OCI-LY7 (cell line): ENCODE measurements at regions not wholly inside any gene's neighbourhood (a gene's known extent, or its start where the extent isn't known, plus 50 kb on each side); places are given as distances from the start of the nearest gene placed in this dataset.

Experiments
- EZH2phosphoT487 ChIP-seq: fragments of 200-600 bp; sonication (generic); IDR thresholded peaks from 2 replicates; pipeline ENCODE4 v1.6.1; 2018; ENCODE audit warnings: low read depth, borderline replicate concordance, mild to moderate bottlenecking, mixed run types, antibody characterized with exemption, low read length, moderate library complexity, mixed read lengths
- TF ChIP-seq, protein P1 (sequence below): fragments of 200-600 bp; sonication (generic); conservative IDR thresholded peaks from 2 replicates; pipeline ENCODE4 v1.5.1; 2014; ENCODE audit warnings: mild to moderate bottlenecking, antibody characterized with exemption, low read length, moderate library complexity, mixed read lengths

DNA sequence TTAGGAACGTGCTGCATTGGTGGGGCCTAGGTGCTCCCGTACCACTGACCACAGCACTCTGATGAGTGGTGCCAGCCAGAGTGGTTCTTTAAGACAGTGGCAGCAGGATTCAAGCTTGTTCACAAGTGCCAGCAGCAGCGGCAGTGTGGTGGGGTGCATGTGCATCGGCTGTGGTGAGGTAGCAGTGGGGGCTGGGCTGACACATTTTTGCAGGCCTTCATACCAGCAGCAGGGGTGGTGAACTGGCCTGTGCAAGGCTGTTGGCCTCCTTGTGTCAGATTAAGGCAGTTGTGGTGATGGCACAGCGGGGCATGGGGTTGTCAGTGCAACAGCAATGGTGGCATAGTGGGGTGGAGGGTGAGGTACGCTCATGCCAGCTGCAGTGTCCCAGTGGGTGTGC, 131.4 kb downstream of the PABPC4L start:
- TF ChIP-seq, protein P1, sequence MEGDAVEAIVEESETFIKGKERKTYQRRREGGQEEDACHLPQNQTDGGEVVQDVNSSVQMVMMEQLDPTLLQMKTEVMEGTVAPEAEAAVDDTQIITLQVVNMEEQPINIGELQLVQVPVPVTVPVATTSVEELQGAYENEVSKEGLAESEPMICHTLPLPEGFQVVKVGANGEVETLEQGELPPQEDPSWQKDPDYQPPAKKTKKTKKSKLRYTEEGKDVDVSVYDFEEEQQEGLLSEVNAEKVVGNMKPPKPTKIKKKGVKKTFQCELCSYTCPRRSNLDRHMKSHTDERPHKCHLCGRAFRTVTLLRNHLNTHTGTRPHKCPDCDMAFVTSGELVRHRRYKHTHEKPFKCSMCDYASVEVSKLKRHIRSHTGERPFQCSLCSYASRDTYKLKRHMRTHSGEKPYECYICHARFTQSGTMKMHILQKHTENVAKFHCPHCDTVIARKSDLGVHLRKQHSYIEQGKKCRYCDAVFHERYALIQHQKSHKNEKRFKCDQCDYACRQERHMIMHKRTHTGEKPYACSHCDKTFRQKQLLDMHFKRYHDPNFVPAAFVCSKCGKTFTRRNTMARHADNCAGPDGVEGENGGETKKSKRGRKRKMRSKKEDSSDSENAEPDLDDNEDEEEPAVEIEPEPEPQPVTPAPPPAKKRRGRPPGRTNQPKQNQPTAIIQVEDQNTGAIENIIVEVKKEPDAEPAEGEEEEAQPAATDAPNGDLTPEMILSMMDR, result no peak
- TF ChIP-seq EZH2phosphoT487, result no peak
